GM06990 (cell line): ENCODE measurements at regions not wholly inside any gene's neighbourhood (a gene's known extent, or its start where the extent isn't known, plus 50 kb on each side); places are given as distances from the start of the nearest gene placed in this dataset.

ENCODE experiments used
- DNase-seq: peaks from one replicate; pipeline ENCODE4 v3.0.0-alpha.2; 2011; ENCODE audit not compliant: insufficient read length; ENCODE audit errors: extremely low read depth
- H3K27me3 ChIP-seq: replicated peaks from 2 replicates; pipeline ENCODE4 v1.6.0; 2011; ENCODE audit warnings: low read length; ENCODE audit not compliant: control insufficient read depth, insufficient read depth
- H3K36me3 ChIP-seq: 2 replicates; pipeline ENCODE4 v1.5.1; 2011; ENCODE audit warnings: low read length; ENCODE audit not compliant: control insufficient read depth, insufficient read depth
- H3K4me3 ChIP-seq: replicated peaks from 2 replicates; pipeline ENCODE4 v1.5.1; 2011; ENCODE audit warnings: low read depth, mild to moderate bottlenecking, control low read depth, low read length
- TF ChIP-seq, protein P1 (sequence below): IDR thresholded peaks from 2 replicates; pipeline ENCODE4 v1.5.1; 2011; ENCODE audit warnings: low read length, control low read depth, mild to moderate bottlenecking, inconsistent platforms; ENCODE audit not compliant: insufficient read depth, poor library complexity, severe bottlenecking

DNA sequence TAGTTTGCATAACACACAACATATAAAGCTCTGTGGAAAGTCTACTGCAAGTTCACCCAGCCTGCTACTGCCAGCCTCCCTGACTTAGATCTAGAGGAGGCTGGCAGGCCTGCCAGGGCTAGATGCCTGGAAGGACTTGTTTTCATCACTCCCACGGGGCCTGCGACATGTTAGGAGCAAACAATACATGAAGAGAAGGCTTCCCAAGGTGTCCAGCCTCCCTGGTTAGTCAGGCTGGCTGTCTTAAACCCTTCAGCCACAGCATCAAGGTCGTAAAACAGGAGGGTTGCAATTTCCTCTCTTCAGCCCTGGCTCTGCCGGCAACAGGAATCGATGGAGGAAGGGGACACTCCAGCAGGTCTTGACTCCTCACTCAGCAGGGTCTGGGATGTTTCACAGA lies 104.5 kb downstream of the NGF start:
- Histone ChIP-seq H3K36me3 (no peaks in the 10 kb centered on the region), H3K4me3 (no peak overlapping the region), H3K27me3 (peaks cover 2% of the 10 kb centered on the region)
- TF ChIP-seq, protein P1, sequence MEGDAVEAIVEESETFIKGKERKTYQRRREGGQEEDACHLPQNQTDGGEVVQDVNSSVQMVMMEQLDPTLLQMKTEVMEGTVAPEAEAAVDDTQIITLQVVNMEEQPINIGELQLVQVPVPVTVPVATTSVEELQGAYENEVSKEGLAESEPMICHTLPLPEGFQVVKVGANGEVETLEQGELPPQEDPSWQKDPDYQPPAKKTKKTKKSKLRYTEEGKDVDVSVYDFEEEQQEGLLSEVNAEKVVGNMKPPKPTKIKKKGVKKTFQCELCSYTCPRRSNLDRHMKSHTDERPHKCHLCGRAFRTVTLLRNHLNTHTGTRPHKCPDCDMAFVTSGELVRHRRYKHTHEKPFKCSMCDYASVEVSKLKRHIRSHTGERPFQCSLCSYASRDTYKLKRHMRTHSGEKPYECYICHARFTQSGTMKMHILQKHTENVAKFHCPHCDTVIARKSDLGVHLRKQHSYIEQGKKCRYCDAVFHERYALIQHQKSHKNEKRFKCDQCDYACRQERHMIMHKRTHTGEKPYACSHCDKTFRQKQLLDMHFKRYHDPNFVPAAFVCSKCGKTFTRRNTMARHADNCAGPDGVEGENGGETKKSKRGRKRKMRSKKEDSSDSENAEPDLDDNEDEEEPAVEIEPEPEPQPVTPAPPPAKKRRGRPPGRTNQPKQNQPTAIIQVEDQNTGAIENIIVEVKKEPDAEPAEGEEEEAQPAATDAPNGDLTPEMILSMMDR = no peak
- DNase-seq = no peak

DNA sequence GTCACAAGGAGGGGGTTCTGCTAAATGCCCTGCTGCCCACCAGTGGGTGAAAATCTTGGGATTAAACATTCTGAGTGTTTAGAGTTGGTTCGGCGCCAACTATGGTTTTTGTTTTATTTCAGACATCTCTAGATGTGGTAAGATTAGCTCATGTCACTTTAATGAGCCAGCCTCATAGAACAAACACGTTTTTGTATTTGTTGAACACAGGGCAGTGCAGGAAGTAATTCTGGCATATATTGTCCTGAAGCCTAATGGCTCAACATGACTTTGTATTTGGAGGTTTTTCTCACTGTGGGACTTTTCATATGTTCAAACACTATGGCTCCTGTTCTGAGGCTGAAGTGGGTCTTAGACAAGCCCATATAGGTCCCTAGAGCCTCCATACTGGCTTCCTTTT lies 107.8 kb downstream of the NGF start:
- H3K36me3 ChIP-seq = no peaks in the 10 kb centered on the region
- peaks cover 2% of the 10 kb centered on the region for H3K27me3 ChIP-seq
- H3K4me3 ChIP-seq = no peak overlapping the region
- TF ChIP-seq, protein P1 = no peak
- DNase-seq = no peak

DNA sequence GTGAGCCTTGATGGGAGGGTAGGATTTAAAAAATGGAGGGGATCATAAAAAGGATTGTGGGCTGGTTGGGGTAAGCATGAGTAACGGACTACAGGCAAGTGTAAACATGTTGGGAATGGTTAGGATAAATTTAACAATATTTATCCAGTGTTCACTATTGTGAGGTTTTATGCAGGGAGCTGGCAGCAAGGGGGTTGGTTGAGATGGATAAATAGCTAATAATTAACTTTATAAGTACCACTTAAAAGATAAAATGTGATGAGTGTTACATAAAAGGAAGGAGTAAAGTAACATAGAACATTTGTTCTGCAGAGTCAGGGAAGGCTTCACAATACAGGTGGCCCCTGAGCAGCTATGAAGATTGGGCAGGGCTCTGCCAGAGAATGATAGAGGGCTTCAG lies 109.0 kb downstream of the NGF start:
- no peak for DNase-seq
- H3K27me3 ChIP-seq = peaks cover 2% of the 10 kb centered on the region

DNA sequence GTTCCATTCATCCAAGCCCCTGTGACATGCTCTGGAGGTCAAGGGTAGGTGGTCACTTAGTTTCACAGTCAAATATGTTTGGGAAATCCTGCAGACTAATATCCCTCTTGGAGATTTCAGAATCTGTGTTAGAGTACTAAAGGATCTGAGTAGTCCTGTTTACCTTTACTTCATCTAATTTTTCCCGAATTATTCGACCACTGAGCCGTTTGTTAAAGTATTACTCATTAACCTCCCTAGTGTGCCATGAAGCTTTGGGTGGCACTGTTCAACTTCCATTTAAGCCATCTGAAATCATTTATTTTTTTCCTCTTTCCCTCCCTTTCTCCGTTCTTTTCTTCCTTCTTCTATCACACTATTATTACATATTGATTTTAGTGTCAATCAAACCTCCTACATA lies 109.9 kb downstream of the NGF start:
- H3K36me3 ChIP-seq = no peaks in the 10 kb centered on the region
- TF ChIP-seq, protein P1 = no peak
- H3K4me3 ChIP-seq = no peak overlapping the region
- peaks cover 2% of the 10 kb centered on the region for H3K27me3 ChIP-seq
- no peak for DNase-seq

More for the DNA sequence above, 109.0 kb downstream of the NGF start:
- Histone ChIP-seq H3K36me3 (no peaks in the 10 kb centered on the region), H3K4me3 (no peak overlapping the region)
- TF ChIP-seq, protein P1 = no peak

DNA sequence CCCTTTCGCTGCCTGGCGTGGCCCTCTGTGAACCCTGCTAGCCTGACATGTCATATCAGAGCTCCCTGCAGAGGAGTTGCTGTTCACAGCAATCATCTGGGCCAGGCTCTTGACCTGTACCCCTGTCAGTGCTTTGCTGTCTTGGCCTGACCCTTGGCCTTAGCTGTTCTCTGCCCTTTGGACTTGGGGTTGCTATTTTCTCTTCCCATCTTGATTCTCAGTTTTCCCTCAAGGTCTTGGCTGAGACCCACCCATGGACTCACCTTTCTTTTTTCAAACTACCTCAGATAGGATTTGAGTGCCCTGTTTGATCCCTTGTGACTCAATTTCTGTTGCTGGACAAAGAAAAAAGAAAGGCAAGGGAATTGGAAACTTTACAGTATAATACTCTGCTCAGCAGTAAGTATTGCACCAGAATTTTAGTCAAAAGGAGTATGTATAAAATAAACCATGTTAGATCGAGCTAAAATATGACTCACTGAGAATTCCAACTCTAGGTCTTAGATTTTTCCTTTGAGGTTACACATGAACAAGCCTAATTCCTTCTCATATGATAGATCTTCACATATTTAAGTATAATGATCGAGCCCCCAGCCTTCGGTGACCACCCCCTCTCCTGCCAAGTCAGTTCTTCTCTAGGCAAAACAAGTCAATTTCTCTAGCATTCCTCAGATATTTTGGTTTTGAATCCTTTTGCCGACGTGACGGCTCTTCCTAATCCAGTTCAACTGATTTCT lies 110.5 kb downstream of the NGF start:
- peaks cover 2% of the 10 kb centered on the region for H3K27me3 ChIP-seq
- no peaks in the 10 kb centered on the region for H3K36me3 ChIP-seq
- H3K4me3 ChIP-seq = no peak overlapping the region
- DNase-seq = no peak
- TF ChIP-seq, protein P1 = no peak
